Posterior cingulate gyrus (tissue), 11 donors: ENCODE measurements at regions not wholly inside any gene's neighbourhood (a gene's known extent, or its start where the extent isn't known, plus 50 kb on each side); places are given as distances from the start of the nearest gene placed in this dataset.

Experiments used
- DNase-seq, 10 donors: peaks; one replicate each; pipeline versions ENCODE4 v3.0.0 to v3.0.0-alpha.2; 2020 to 2021; ENCODE audit warnings: mixed read lengths in 3 of 10
- intact Hi-C: fragments of 100-400 bp; cut with DNase I; formaldehyde crosslinking; loops from one replicate; pipeline ENCODE4 v1.15.1; 2023

DNA sequence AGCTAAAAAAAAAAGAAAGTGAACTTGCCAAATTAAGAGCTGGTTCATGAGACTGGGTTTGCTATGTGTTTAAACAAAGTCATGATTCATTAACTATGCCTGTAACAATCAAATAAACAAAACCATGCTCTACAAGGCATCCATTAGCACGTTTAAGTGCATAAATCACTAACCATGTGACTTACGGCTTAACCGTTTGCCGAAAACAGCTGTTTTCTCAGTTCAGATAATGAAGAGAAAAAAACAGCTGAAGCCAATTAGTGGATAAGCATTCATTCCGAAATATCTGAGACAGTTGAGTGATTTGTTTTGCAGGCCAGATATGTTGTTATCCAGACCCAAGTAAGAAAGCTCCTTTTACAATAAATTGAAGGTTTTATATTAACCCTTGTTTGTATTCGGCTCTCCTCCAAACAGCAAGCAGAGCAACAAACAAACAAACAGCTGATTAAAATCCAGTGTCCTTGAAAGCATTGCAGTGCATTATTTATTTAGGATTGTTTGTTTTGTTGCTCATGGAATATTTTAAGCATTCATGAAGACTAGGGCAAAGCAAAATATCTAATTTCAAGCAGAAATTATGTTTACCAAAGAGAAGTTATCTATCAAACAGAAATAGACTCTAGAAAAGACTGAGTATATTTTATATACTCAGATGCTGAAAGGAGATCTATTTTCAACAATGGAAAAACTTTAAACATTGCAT lies 343.5 kb downstream of the RFPL4B start:
- no peak for DNase-seq

DNA sequence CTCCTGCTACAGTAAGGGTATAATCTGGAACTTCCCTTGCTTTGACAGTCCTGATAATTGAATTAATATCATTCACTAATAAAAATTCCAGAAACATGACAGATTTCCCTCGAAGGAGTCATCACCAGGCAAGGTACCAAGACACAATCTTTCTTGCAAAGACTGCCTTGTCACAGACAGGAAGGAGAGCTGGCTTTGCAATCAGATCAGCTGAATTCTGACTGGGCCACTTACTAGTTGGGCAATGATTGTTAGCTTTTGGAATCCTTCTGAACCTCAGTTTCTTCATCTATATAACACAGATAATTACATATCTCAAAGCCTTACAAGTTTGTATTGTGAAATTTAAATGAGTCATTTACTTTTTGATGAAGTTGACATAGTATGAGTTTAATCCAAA lies 344.2 kb downstream of the RFPL4B start:
- DNase-seq: no peak

More for the DNA sequence above, 343.5 kb downstream of the RFPL4B start:
- intact Hi-C loops: no loop called here

DNA sequence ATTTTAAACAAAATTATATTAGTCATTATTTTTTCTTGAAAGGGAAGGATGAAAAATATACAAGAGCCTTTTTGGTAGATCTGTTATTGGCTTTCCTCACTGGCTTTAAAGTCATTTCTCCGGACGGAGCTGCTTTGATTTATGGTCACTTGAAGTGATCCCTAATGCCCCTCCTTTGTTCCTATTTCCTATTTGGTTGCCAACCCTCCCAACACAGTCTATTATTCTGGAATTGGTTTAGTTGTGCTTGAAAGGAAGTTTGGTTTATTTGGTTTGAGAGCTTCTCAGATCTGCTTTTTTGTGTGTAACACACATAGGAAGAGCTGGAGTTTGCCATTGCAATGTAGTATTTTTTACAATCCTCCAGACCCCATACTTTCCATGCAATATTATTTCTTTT lies 347.9 kb downstream of the RFPL4B start:
- intact Hi-C loops: no loop called here
- DNase-seq: no peak

More for the DNA sequence above, 344.2 kb downstream of the RFPL4B start:
- intact Hi-C loops: no loop called here

DNA sequence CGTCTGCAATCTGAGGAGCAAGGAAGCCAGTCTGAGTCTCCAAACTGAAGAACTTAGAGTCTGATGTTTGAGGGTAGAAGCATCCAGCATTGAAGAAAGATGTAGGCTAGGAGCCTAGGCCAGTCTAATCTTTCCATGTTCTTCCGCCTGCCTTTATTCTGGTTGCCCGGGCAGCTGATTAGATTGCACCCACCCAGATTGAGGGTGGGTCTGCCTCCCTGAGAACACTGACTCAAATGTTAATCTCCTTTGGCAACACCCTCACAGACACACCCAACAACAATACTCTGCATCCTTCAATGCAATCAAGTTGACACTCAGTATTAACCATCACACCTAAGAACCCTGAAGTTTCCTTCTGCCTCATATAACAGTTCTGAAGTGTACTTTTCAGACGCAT lies 350.1 kb downstream of the RFPL4B start:
- intact Hi-C loops: no loop called here
- no peak for DNase-seq

DNA sequence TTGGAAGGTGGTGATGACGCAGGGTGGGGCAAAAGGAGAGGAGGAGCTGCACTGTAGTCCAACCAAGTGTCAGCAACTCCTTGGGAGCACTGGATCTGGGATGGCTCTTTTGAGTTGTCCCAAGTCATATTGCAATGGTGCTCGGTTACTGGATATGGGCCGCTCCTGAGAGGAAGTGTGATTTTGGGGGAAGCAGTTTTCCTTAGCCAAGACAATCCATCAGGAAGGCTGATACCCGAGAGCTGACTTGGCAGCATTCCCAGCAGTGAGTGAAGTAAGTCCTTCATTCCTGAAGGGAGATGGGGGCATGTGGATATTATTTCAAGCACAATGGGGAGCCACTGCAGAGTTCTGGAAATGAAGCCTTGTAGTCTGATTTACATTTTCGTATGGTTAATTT lies 354.1 kb downstream of the RFPL4B start:
- no peak for DNase-seq
- intact Hi-C loops: no loop called here

DNA sequence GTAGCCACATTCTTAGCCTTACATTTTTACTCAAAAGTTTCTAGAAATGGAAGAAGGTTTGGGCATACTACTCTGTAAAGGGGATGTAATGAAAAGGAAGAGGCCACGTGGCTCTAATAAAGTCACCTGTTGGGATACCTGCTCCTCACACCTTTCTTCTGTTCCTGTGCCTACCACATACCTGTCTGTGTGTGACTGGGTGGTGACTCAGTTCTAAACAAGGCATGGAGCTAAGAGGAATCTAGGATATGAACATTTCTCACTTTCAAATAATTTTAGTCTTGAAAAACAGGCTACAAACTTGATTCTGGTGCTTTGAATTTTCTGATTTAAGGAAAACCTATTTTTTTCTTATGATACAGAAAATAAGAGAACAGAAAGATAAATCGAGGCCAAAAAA lies 363.6 kb downstream of the RFPL4B start:
- intact Hi-C loops: no loop called here

DNA sequence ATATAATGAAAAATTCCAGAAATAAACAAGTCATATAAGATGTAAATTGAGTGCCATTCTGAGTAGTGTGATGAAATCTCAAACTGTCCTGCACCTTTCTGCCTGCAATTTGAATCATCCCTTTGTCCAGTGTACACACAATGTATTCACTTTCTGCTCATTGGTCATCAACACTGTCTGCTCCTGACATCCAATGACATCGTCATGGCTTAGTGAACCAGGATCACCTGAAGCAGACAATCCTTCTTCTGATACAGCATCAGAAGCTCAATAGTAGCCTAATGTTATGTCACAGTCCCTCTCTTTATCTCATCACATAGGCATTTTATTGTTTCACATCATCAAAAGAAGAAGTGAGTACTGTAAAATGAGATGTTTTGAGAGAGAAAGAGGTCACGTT lies 366.3 kb downstream of the RFPL4B start:
- no peak for DNase-seq
- intact Hi-C loops: no loop called here

More for the DNA sequence above, 363.6 kb downstream of the RFPL4B start:
- no peak for DNase-seq

DNA sequence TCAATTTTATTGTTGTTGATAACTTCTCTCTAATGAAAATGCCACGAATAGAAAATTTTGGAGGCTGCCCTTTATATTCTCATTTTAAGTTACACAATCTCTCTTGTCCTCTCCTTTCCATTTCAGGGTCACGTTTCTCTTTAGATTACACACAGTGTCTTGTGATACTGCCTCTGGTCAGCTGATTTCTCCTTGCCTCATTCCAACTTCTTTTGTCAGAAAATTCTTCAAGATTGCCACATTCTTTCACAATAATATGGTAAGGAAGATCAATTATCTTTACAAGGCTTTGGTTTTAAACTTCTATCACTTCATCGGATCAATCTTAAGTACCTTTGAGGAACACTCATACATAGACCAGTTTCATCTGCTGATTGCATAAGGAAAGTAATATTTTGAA lies 370.3 kb downstream of the RFPL4B start:
- intact Hi-C loops: no loop called here
- no peak for DNase-seq

DNA sequence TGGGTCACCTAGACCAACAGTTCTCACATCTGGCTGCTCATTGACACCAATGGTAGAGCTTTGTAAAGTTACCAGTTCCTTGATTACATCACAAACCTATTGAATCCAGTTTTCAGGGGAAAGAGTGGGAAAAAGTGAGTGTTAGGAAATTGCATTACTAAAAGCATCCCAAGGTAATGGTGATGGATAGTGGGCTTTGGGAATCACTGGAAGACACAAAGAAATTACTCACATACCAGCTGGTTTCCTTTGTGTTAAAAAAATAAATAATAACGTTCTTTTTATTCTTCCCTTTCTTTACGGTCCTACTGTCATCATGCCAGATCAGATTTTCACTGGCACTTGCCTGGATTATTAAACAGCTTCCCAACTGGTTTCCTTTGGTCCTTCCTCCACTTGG lies 370.7 kb downstream of the RFPL4B start:
- DNase-seq: no peak
- intact Hi-C loops: no loop called here

DNA sequence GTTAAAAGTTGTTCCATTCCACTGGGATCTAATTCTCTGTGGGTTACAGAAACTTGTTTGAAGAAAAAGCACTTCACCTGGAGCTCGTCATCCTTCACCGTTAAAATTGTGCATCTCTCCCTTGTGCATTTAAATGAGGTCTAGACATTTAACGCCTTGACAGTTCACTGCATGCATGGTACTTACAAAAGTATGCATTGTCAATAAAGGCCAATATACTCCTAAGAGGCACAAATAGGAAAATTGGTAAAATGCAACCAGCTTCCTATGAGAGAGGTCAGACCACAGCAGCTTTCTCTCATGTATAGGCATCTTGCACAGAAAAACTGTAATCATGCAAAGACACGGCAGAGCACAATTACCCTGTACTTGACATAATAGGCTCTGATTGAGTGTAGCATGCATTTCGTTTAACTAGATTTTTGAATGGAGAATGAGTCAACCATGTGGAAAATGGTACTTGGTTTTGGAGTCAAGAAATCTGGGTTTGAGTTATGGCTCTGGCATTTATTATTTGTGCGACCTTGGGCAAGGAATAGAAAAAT lies 378.5 kb downstream of the RFPL4B start:
- intact Hi-C loops: no loop called here
- DNase-seq: no peak

DNA sequence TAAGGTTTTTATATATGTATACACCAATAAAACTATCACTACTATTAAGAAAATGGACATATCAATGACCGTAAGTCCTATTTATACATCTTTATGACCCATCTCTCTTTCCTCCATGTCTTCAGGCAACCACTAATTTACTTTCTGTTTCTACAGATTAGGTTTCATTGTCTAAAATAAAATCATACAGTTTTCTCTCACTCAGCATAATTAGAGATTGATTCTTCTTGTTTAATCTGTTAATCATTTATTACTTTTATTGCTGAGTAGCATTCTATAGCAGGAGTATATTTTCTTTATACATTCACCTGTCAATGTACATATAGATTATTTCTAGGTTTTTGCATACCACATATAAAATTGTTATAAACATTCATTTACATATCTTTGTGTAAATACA lies 388.0 kb downstream of the RFPL4B start:
- no peak for DNase-seq
- intact Hi-C loops: no loop called here

DNA sequence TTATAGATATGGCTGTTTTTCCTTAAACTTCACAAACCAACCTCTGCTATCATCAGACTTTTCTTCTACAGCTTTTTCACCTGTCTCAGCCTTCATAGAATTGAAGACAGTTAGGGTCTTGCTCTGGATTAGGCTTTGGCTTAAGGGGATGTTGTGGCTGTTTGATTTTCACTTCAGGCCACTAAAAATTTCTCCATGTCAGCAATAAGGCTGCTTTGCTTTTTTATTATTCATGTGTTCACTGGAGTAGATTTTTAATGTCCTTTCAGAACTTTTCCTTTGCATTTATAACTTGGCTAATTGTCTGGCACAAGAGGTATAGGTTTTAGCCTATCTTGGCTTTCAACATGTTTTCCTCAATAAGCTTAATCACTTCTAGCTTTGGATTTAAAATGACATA lies 392.6 kb downstream of the RFPL4B start:
- DNase-seq: no peak
- intact Hi-C loops: no loop called here

DNA sequence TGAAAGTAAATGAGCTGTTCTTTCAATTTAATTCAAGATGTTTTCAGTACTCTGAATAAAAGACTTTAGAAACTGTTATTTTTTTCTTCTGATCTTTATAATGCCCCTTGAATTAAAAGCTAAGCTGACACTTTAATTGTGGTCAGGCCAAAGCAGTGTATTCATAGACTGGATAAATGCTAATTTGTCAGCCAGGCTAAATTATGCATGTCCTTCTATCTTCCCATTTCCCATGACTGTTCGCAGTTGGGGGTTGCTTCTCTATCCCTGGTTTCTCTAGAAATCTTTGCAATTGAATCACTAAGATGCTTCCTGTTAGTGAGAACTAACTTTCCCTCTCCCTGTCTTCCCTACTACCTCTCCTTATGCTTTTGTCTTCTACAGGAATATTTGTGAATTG lies 396.2 kb downstream of the RFPL4B start:
- DNase-seq: no peak
- intact Hi-C loops: no loop called here

DNA sequence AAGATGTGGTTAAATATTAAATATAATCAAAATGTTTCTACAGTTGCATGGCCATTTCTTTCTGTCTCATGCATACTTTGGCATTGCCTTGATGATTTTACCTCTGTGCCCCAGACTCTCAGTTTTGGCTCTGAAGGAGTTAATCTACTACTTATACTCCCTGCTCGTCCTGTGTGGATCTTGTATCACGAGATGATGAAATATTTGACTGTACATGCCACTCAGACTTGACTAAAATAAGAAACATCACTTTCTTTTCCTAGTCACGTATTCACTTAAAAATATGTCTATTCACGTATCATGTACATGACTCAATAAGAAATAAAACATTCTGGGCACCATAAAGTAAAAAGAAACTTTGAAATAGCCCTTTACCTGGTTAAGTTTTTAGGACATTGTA lies 397.7 kb downstream of the RFPL4B start:
- DNase-seq: no peak
- intact Hi-C loops: no loop called here

DNA sequence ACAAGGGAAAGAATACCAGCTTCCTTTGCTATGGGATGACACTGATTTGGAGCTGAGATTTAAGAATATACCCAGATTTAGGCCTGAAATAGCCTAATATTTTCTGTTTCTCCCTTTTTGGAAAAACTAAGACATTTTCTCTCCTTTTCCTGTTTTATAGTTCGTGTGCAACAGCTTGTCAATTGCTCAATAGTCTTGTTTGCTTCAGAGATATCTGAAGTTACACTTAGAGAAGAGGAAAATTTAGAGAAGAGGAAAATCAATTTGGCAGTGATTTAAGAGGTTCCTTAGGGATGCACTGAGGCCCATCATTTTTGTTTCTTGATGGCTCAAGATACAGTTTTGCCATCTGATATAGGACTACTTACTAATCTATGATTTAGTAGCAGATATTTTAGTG lies 398.6 kb downstream of the RFPL4B start:
- intact Hi-C loops: no loop called here
- DNase-seq: no peak

DNA sequence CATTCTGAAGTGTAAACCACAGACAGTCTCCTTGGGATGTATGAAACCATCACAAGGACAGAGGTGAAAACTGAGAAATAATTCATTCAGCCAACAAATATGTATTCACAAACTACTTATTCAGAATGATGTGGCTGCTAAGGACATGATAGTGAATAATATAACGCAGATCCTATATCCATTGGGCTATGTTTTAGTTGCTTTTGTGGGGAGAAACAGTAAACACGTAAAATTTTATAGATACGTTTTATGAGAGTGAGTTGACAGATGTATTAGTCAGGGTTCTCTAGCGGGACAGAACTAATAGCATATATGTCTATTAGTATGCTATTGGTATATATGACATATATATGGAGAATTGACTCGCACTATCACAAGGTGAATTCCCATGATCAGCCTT lies 402.5 kb downstream of the RFPL4B start:
- DNase-seq: no peak
- intact Hi-C loops: no loop called here

DNA sequence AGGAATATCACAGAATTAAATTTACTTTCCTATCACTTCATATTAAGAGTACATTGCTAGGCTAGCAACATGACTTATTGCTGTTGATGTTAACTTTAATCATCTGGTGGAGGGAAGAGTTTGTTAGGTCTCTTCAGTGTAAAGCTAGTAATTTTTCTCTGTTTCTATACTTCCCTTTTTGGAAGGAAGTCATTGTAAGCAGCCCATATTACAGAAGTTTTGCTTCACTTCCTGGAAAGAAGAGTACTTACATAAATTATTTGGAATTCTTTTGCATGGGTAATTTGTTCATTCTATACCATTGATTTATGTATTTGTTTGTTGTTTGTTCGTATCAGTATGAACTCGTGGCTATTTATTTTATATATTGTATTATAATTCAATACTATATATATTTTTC lies 405.2 kb downstream of the RFPL4B start:
- intact Hi-C loops: no loop called here
- no peak for DNase-seq

DNA sequence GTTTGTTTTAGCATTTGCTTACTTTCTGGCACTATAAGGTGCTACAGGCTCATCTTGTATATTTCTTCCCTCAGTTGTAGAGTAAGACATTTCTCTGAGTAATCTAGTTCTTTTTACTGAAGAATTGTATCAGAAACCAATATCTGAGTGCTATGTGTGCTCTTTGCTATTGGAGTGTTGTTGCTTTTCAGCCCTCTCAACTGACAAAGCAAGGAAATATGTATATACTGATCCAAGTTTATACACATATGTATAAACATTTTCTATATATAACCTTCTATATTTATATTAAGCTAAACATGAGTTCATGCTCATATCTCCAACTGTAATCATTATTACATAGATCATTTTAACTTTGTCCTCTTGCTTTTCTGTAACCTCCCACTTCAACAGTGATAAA lies 405.7 kb downstream of the RFPL4B start:
- intact Hi-C loops: no loop called here
- no peak for DNase-seq

DNA sequence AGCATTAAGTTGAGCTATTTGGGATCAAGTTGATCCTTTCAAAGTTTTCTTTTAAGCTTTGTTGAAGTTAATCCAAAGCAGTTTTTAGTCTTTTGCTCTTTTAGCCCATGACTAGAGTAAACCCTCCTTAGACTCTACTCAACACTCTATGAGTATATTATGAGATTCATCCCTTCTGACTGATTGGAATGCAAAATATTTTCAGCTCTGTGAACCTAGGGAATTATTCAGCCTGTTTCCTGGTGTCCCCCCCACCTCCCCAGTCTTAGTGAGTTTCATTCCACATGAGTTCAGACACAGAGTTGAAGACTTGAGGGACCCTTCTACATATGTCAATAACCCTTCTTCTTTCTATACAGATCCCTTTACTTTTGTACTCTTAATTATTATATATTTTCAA lies 413.7 kb downstream of the RFPL4B start:
- no peak for DNase-seq
- intact Hi-C loops: no loop called here

DNA sequence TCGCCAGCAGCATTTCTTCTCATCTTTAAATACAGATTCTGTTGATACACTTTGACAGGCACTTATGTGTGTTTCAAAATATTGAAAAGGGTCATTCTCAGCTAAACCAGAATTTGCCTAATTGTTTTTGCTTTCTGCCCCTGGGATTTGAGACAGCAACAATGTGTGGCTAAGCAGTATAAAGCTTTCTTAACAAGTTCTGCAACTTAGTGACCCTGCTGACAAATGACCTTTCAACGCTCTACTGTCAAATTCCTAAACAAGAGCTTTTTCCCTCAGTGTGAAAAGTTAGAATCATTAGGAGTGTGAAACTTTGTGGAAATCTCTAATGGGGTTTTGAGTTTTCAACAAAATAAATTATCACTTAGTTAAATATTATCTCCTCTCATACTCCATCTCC lies 414.6 kb downstream of the RFPL4B start:
- no peak for DNase-seq
- intact Hi-C loops: no loop called here

DNA sequence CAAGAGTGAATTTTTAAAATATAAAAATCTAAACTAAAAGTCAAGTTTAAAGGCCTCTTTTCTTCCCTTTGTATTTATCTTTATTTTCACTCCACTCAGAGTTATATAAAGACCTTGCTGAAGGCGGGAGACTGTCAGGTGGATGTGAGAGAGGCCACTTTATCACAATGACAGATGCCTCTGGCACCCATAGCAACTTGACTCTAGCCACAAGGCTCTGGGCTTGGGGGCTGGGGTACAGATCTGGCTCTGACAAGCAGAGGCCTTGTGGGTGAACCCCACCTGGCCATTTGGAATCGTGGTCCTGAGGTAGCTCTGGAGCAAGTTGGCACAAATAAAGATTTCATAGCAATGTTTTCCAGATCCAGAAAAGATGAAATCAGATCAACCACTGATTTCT lies 417.2 kb downstream of the RFPL4B start:
- intact Hi-C loops: no loop called here
- DNase-seq: peak in 1 of 10 donors; percentile 57

DNA sequence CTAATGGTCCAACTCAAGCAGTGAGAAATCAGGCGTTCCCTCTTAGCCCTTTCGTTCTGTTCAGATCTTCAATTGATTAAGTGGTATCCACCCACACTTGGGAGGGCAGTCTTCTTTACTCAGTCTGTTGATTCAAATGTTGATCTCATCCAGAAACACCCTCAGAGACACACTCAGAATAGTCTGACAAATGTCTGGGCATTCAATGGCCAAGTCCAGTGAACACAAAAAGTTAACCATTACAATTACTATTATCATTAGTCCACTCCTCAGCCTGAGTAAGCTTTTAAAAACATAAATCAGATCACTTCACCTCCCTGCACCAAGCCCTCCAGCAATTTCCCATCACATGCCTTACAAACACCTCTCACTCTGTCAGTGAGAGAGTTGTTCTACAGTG lies 423.2 kb downstream of the RFPL4B start:
- intact Hi-C loops: no loop called here

DNA sequence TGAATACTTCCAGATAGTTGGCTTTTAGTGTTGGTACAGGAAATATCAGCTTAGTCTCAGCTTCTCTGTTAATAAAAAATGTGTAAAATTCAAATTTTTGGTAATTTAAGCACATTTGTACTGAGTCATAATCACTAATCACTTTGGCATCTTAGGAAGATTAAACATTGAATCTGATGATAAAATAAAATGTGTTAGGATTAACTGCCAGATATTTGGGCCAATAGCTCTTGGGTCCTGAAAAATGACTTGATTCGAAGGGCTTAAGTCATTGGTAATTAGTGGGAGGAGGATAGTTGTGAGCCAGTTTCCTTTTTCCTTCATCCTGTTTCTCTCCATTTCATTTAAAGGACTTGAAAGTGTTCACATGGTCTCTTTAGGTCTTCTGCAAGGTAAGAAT lies 426.1 kb downstream of the RFPL4B start:
- intact Hi-C loops: no loop called here
- no peak for DNase-seq

More for the DNA sequence above, 423.2 kb downstream of the RFPL4B start:
- DNase-seq: no peak
